H1 (cell line): ENCODE measurements at regions not wholly inside any gene's neighbourhood (a gene's known extent, or its start where the extent isn't known, plus 50 kb on each side); places are given as distances from the start of the nearest gene placed in this dataset.

Experiments used
- CHD7 ChIP-seq: fragments of 300-600 bp; sonication (generic); IDR thresholded peaks from 2 replicates; pipeline ENCODE4 v1.7.1; 2012; ENCODE audit warnings: low read length, moderate library complexity, mild to moderate bottlenecking, inconsistent platforms; ENCODE audit not compliant: insufficient replicate concordance
- KDM4A ChIP-seq: IDR thresholded peaks from one replicate; pipeline ENCODE4 v1.7.1; 2012; ENCODE audit warnings: low read depth, mild to moderate bottlenecking, moderate library complexity, low read length, inconsistent platforms; ENCODE audit not compliant: severe bottlenecking
- ZNF274 ChIP-seq: IDR thresholded peaks from 2 replicates; pipeline ENCODE4 v1.7.0; 2012; ENCODE audit warnings: low read length, borderline replicate concordance; ENCODE audit errors: extremely low read depth

GRCh38 chr1:29800120-29800519 is 563.8 kb downstream of the PTPRU start (continued):
- no peak for TF ChIP-seq CHD7
- no peak for TF ChIP-seq KDM4A
- no peak for TF ChIP-seq ZNF274
- TF ChIP-seq, all 59 proteins: peak for 0
